Fibroblast of lung (primary cell): ENCODE measurements at regions not wholly inside any gene's neighbourhood (a gene's known extent, or its start where the extent isn't known, plus 50 kb on each side); places are given as distances from the start of the nearest gene placed in this dataset.

Experiments used
- DNase-seq, 2 donors: peaks; one replicate each; pipeline versions ENCODE4 v3.0.0 to v3.0.0-alpha.2; 2010; ENCODE audit warnings: low read depth in 2 of 2
- H2AFZ ChIP-seq: 2 replicates; pipeline ENCODE4 v1.5.1; 2012; ENCODE audit warnings: low read length, control low read depth, inconsistent platforms
- H3K27ac ChIP-seq: 2 replicates; pipeline ENCODE4 v1.5.1; 2011; ENCODE audit warnings: low read length, control low read depth; ENCODE audit not compliant: insufficient read depth
- H3K27me3 ChIP-seq: 2 replicates; pipeline ENCODE4 v1.5.1; 2011; ENCODE audit warnings: mild to moderate bottlenecking, low read length; ENCODE audit not compliant: control insufficient read depth, insufficient read depth
- H3K36me3 ChIP-seq: 2 replicates; pipeline ENCODE4 v1.5.1; 2011; ENCODE audit warnings: low read length; ENCODE audit not compliant: control insufficient read depth, insufficient read depth
- H3K4me1 ChIP-seq: 2 replicates; pipeline ENCODE4 v1.5.1; 2011; ENCODE audit warnings: low read length; ENCODE audit not compliant: control insufficient read depth, insufficient read depth; ENCODE audit errors: extremely low read depth
- H3K4me2 ChIP-seq: 2 replicates; pipeline ENCODE4 v1.5.1; 2011; ENCODE audit warnings: low read length, control low read depth; ENCODE audit not compliant: insufficient read depth; ENCODE audit errors: extremely low read depth
- H3K4me3 ChIP-seq, 4 experiments: fragments of 200-600 bp in 1 of 4; sonication (generic) in 1 of 4; replicated peaks in 1 of 4; 2 replicates each; pipeline ENCODE4 v1.5.1; 2011 to 2016; ENCODE audit warnings: low read length in 4 of 4, low read depth in 3 of 4, mild to moderate bottlenecking in 3 of 4, control low read depth in 2 of 4, inconsistent platforms in 1 of 4, mixed read lengths in 1 of 4; ENCODE audit not compliant: insufficient read depth in 1 of 4; ENCODE audit errors: control extremely low read depth in 1 of 4
- H3K79me2 ChIP-seq: 2 replicates; pipeline ENCODE4 v1.5.1; 2012; ENCODE audit warnings: mild to moderate bottlenecking, low read length, inconsistent platforms; ENCODE audit not compliant: control insufficient read depth, insufficient read depth
- H3K9ac ChIP-seq: 2 replicates; pipeline ENCODE4 v1.5.1; 2011; ENCODE audit warnings: mild to moderate bottlenecking, low read length, control low read depth; ENCODE audit not compliant: insufficient read depth
- H3K9me3 ChIP-seq: 2 replicates; pipeline ENCODE4 v1.5.1; 2012; ENCODE audit warnings: low read depth, low read length; ENCODE audit not compliant: control insufficient read depth, insufficient read depth
- H4K20me1 ChIP-seq: 2 replicates; pipeline ENCODE4 v1.5.1; 2011; ENCODE audit warnings: low read length; ENCODE audit not compliant: control insufficient read depth, insufficient read depth; ENCODE audit errors: extremely low read depth
- EZH2 ChIP-seq: IDR thresholded peaks from 2 replicates; pipeline ENCODE4 v1.5.1; 2012; ENCODE audit warnings: low read length, control low read depth, mild to moderate bottlenecking; ENCODE audit errors: missing control alignments
- TF ChIP-seq, protein P1 (sequence below), 2 donors: IDR thresholded peaks in 1 of 2; conservative IDR thresholded peaks in 1 of 2; 1 replicate in 1 of 2; 2 replicates in 1 of 2; pipeline ENCODE4 v1.5.1; 2011 to 2012; ENCODE audit warnings: low read length in 2 of 2, control low read depth in 1 of 2, inconsistent platforms in 1 of 2, low read depth in 1 of 2, mild to moderate bottlenecking in 1 of 2

- no peaks in the 10 kb centered on the region for H3K4me1 ChIP-seq
- no peaks in the 10 kb centered on the region for H3K79me2 ChIP-seq
- no peak overlapping the region for H3K4me3 ChIP-seq
- no peaks in the 10 kb centered on the region for H3K36me3 ChIP-seq
- H3K27ac ChIP-seq: no peak overlapping the region
- H2AFZ ChIP-seq: no peak overlapping the region
- no peaks in the 10 kb centered on the region for H3K27me3 ChIP-seq
- H3K9me3 ChIP-seq: peaks cover 5% of the 10 kb centered on the region
- no peak overlapping the region for H3K4me2 ChIP-seq
- TF ChIP-seq, protein P1, sequence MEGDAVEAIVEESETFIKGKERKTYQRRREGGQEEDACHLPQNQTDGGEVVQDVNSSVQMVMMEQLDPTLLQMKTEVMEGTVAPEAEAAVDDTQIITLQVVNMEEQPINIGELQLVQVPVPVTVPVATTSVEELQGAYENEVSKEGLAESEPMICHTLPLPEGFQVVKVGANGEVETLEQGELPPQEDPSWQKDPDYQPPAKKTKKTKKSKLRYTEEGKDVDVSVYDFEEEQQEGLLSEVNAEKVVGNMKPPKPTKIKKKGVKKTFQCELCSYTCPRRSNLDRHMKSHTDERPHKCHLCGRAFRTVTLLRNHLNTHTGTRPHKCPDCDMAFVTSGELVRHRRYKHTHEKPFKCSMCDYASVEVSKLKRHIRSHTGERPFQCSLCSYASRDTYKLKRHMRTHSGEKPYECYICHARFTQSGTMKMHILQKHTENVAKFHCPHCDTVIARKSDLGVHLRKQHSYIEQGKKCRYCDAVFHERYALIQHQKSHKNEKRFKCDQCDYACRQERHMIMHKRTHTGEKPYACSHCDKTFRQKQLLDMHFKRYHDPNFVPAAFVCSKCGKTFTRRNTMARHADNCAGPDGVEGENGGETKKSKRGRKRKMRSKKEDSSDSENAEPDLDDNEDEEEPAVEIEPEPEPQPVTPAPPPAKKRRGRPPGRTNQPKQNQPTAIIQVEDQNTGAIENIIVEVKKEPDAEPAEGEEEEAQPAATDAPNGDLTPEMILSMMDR (conservative IDR thresholded peaks at IDR 0.05 in 1 of 2, IDR thresholded peaks at IDR 0.05 in 1 of 2; ENCODE audit: low read depth in 1 of 2, low read length in 2 of 2): no peak
- H3K9ac ChIP-seq: no peak overlapping the region
- no peak for DNase-seq
- no peaks in the 10 kb centered on the region for H4K20me1 ChIP-seq
Measured at GRCh38 chr2:8394131-8394530, 287.7 kb upstream of the ID2 start.

GRCh38 chr2:8394569-8395359, 287.1 kb upstream of the ID2 start:
- Histone ChIP-seq H3K79me2 (no peaks in the 10 kb centered on the region), H3K4me3 (no peak overlapping the region), H3K27me3 (no peaks in the 10 kb centered on the region), H3K9me3 (peaks cover 5% of the 10 kb centered on the region), H3K36me3 (no peaks in the 10 kb centered on the region), H3K27ac (no peak overlapping the region), H4K20me1 (no peaks in the 10 kb centered on the region), H3K4me2 (no peak overlapping the region), H3K4me1 (no peaks in the 10 kb centered on the region), H3K9ac (no peak overlapping the region), H2AFZ (no peak overlapping the region)
- no peak for TF ChIP-seq EZH2
- TF ChIP-seq, protein P1 (conservative IDR thresholded peaks at IDR 0.05 in 1 of 2, IDR thresholded peaks at IDR 0.05 in 1 of 2; ENCODE audit: low read depth in 1 of 2, low read length in 2 of 2): no peak
- DNase-seq: no peak

GRCh38 chr2:8395718-8396117, 286.1 kb upstream of the ID2 start:
- peaks cover 5% of the 10 kb centered on the region for H3K9me3 ChIP-seq
- no peak overlapping the region for H3K9ac ChIP-seq
- no peak for TF ChIP-seq EZH2
- TF ChIP-seq, protein P1 (conservative IDR thresholded peaks at IDR 0.05 in 1 of 2, IDR thresholded peaks at IDR 0.05 in 1 of 2; ENCODE audit: low read depth in 1 of 2, low read length in 2 of 2): no peak
- no peak for DNase-seq
- H3K36me3 ChIP-seq: no peaks in the 10 kb centered on the region
- H3K27me3 ChIP-seq: no peaks in the 10 kb centered on the region
- no peaks in the 10 kb centered on the region for H4K20me1 ChIP-seq
- no peak overlapping the region for H3K4me2 ChIP-seq
- H3K4me1 ChIP-seq: no peaks in the 10 kb centered on the region
- H3K27ac ChIP-seq: no peak overlapping the region
- no peaks in the 10 kb centered on the region for H3K79me2 ChIP-seq
- no peak overlapping the region for H2AFZ ChIP-seq
- no peak overlapping the region for H3K4me3 ChIP-seq
